ENCODE measurements at regions not wholly inside any gene's neighbourhood (a gene's known extent, or its start where the extent isn't known, plus 50 kb on each side); places are given as distances from the start of the nearest gene placed in this dataset.

- TF ChIP-seq, protein P1, sequence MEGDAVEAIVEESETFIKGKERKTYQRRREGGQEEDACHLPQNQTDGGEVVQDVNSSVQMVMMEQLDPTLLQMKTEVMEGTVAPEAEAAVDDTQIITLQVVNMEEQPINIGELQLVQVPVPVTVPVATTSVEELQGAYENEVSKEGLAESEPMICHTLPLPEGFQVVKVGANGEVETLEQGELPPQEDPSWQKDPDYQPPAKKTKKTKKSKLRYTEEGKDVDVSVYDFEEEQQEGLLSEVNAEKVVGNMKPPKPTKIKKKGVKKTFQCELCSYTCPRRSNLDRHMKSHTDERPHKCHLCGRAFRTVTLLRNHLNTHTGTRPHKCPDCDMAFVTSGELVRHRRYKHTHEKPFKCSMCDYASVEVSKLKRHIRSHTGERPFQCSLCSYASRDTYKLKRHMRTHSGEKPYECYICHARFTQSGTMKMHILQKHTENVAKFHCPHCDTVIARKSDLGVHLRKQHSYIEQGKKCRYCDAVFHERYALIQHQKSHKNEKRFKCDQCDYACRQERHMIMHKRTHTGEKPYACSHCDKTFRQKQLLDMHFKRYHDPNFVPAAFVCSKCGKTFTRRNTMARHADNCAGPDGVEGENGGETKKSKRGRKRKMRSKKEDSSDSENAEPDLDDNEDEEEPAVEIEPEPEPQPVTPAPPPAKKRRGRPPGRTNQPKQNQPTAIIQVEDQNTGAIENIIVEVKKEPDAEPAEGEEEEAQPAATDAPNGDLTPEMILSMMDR (IDR thresholded peaks at IDR 0.05) = no peak
- TF ChIP-seq POLR2A (IDR thresholded peaks at IDR 0.05; ENCODE audit: low read depth) (no peak), POLR2AphosphoS5 (IDR thresholded peaks at IDR 0.05) (no peak)
Observed at GRCh38 chr6:15109338-15110090, 136.4 kb upstream of the JARID2 start.
